ENCODE measurements at regions not wholly inside any gene's neighbourhood (a gene's known extent, or its start where the extent isn't known, plus 50 kb on each side); places are given as distances from the start of the nearest gene placed in this dataset.

- TF ChIP-seq CTCF (IDR thresholded peaks at IDR 0.05) (no peak), JUNB (IDR thresholded peaks at IDR 0.05) (no peak)
Measured at GRCh38 chr6:112432853-112433252, 85.7 kb downstream of the RFPL4B start (continued).

DNA sequence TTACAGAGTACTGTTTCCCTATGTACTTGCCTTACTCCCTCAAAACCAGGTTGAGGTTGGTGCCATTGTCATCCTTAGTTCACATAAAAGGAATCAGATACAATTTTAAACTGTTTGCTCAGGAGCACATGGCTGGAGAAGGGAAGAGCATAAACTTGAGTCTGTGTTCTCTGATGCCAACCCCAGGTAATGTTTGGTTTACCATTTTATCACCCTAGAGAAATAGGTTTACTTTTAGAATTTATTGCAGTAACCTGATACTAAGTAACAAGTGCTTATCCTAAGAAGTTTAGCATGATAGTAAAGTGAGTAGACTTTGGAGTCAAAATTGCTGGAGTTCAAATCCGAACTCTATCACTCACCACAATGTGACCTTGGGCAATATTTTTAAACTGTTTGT is 86.3 kb downstream of the RFPL4B start:
- Histone ChIP-seq H3K27ac (no peak overlapping the region), H3K4me1 (no peaks in the 10 kb centered on the region), H3K4me2 (no peak overlapping the region), H3K4me3 (no peak overlapping the region), H3K9me3 (no peaks in the 10 kb centered on the region)
- ChIA-PET POLR2A (no interaction called here), CTCF (no interaction called here)
- TF ChIP-seq RARB (CRISPR knock-in tag; IDR thresholded peaks at IDR 0.05) (no peak), HES2 (IDR thresholded peaks at IDR 0.05) (no peak), HOXB13 (CRISPR knock-in tag; IDR thresholded peaks at IDR 0.05; ENCODE audit: low read depth) (no peak), CBX8 (IDR thresholded peaks at IDR 0.05) (no peak), TFCP2L1 (CRISPR knock-in tag; IDR thresholded peaks at IDR 0.05) (no peak), POLR2AphosphoS2 (conservative IDR thresholded peaks at IDR 0.05; ENCODE audit: low read length) (no peak), SREBF2 (IDR thresholded peaks at IDR 0.05) (no peak), RFX5 (IDR thresholded peaks at IDR 0.05) (no peak), ZSCAN20 (CRISPR knock-in tag; IDR thresholded peaks at IDR 0.05) (no peak), REST (IDR thresholded peaks at IDR 0.05) (no peak), CBX2 (IDR thresholded peaks at IDR 0.05; ENCODE audit: borderline replicate concordance, low read depth) (no peak), EHMT2 (IDR thresholded peaks at IDR 0.05; ENCODE audit: low read depth) (no peak), TP53 (CRISPR knock-in tag; IDR thresholded peaks at IDR 0.05) (no peak), CHD4 (IDR thresholded peaks at IDR 0.05; ENCODE audit: borderline replicate concordance) (no peak), ZC3H11A (IDR thresholded peaks at IDR 0.05) (no peak), POLR2A (IDR thresholded peaks at IDR 0.05; ENCODE audit: low read length) (no peak)
- TF ChIP-seq, protein P1, sequence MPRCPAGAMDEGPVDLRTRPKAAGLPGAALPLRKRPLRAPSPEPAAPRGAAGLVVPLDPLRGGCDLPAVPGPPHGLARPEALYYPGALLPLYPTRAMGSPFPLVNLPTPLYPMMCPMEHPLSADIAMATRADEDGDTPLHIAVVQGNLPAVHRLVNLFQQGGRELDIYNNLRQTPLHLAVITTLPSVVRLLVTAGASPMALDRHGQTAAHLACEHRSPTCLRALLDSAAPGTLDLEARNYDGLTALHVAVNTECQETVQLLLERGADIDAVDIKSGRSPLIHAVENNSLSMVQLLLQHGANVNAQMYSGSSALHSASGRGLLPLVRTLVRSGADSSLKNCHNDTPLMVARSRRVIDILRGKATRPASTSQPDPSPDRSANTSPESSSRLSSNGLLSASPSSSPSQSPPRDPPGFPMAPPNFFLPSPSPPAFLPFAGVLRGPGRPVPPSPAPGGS (IDR thresholded peaks at IDR 0.05): no peak
- ATAC-seq (no peak), DNase-seq (ENCODE audit: low read depth in 1 of 2, low spot score in 1 of 2) (no peak), FAIRE-seq (no peak)
- 26% methylated on average over 1 of the region's 1 CpG for WGBS (ENCODE audit: missing lambda C conversion rate)

- DNase-seq (ENCODE audit: low read depth in 1 of 2, low spot score in 1 of 2) (no peak), ATAC-seq (no peak), FAIRE-seq (no peak)
- ChIA-PET POLR2A (no interaction called here), CTCF (no interaction called here)
- WGBS (ENCODE audit: missing lambda C conversion rate): 50% methylated on average over 2 of the region's 2 CpGs
- Histone ChIP-seq H3K4me3 (no peak overlapping the region), H3K9me3 (no peaks in the 10 kb centered on the region), H3K4me2 (no peak overlapping the region), H3K27ac (no peak overlapping the region), H3K4me1 (no peaks in the 10 kb centered on the region)
- TF ChIP-seq PHF8 (IDR thresholded peaks at IDR 0.05; ENCODE audit: borderline replicate concordance, low read depth) (no peak), GATA3 (IDR thresholded peaks at IDR 0.05; ENCODE audit: borderline replicate concordance) (no peak), NFE2L2 (conservative IDR thresholded peaks at IDR 0.05; ENCODE audit: low read length) (no peak), EP300 (IDR thresholded peaks at IDR 0.05) (no peak), FOSL2 (IDR thresholded peaks at IDR 0.05) (no peak), FOSL2 (CRISPR knock-in tag; IDR thresholded peaks at IDR 0.05) (no peak), CBX8 (IDR thresholded peaks at IDR 0.05) (no peak), NR3C1 (IDR thresholded peaks at IDR 0.05) (no peak), REST (IDR thresholded peaks at IDR 0.05) (no peak)
- TF ChIP-seq, protein P2, sequence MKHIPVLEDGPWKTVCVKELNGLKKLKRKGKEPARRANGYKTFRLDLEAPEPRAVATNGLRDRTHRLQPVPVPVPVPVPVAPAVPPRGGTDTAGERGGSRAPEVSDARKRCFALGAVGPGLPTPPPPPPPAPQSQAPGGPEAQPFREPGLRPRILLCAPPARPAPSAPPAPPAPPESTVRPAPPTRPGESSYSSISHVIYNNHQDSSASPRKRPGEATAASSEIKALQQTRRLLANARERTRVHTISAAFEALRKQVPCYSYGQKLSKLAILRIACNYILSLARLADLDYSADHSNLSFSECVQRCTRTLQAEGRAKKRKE (CRISPR knock-in tag; IDR thresholded peaks at IDR 0.05; ENCODE audit: low read depth): no peak
Measured at GRCh38 chr6:112434896-112435435, 87.8 kb downstream of the RFPL4B start.

Measured in A549 (cell line).